Dendritic cell treated with granulocyte-macrophage colony-stimulating factor and Interleukin-4, amounts not matched to agents 40 ng/mL and 50 ng/mL, for 4 days (primary cell): ENCODE measurements at regions not wholly inside any gene's neighbourhood (a gene's known extent, or its start where the extent isn't known, plus 50 kb on each side); places are given as distances from the start of the nearest gene placed in this dataset.
A peak's percentile ranks its signal among the peaks of the same experiment; 100 is the strongest.

Source experiments
- H3K27ac Mint-ChIP-seq: one replicate; pipeline ENCODE4 v1.8.0; 2022; ENCODE audit warnings: mild to moderate bottlenecking, mixed read lengths
- H3K27me3 Mint-ChIP-seq: one replicate; pipeline ENCODE4 v1.8.0; 2022; ENCODE audit warnings: mild to moderate bottlenecking, mixed read lengths
- H3K36me3 Mint-ChIP-seq: one replicate; pipeline ENCODE4 v1.8.0; 2022; ENCODE audit warnings: low read depth, mixed read lengths
- H3K4me1 Mint-ChIP-seq: one replicate; pipeline ENCODE4 v1.8.0; 2022; ENCODE audit warnings: low read depth, mixed read lengths
- H3K4me3 Mint-ChIP-seq: one replicate; pipeline ENCODE4 v1.8.0; 2022; ENCODE audit warnings: mild to moderate bottlenecking, moderate library complexity, mixed read lengths
- H3K9me3 Mint-ChIP-seq: one replicate; pipeline ENCODE4 v1.8.0; 2022; ENCODE audit warnings: mixed read lengths
- intact Hi-C: fragments of 100-400 bp; cut with micrococcal nuclease; formaldehyde crosslinking; loops from one replicate; pipeline ENCODE4 v1.15.0; 2022

DNA sequence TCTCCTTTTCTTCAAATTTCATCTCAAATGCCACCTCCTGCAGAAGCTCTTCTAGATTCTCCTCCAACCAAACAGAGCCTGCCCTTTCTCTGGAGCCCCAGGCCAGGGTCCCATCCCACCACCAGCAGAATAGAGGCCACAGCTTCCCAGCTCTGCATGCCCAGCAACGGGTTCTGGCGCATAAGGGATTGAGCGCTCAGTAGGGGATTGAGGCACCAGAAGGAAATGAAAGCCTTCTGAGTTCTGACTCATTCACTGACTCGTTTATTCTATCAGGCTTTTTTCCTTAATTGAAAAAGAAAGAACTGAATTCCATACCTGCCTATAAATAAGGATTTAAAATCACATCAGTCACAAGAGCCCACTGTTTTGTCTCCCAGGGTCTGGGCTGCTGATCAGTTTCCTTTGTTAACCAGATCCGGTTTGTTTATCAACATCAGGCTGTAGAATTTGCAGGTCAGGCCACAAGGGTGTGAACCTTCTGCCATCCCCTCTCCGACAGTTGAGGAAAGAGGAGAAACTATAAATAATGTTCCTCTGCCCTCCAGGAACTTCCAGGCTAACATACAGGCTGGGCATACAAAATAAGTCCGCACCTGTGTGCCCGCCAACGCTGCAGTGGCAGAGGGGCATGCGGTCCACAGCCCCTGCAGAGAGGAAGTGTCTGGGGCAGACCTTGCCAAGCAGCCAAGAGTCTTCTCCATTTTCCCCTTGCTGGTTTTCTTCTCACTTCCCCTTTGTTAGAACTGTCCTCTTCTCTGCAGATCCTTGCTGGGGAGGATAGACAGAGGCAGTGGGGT lies 63.5 kb upstream of the PRDM11 start:
- Mint-ChIP-seq H3K9me3 (no peaks in the 10 kb centered on the region), H3K4me3 (no peak overlapping the region), H3K27me3 (peaks cover 6% of the 10 kb centered on the region), H3K36me3 (no peaks in the 10 kb centered on the region), H3K4me1 (peaks cover 64% of the 10 kb centered on the region), H3K27ac (peak overlapping the region; percentile 52)
- intact Hi-C loops, result loop anchor here (5.0 kb wide), 1 partner anchor 136 kb away; no protein-coding TSS in a partner anchor

DNA sequence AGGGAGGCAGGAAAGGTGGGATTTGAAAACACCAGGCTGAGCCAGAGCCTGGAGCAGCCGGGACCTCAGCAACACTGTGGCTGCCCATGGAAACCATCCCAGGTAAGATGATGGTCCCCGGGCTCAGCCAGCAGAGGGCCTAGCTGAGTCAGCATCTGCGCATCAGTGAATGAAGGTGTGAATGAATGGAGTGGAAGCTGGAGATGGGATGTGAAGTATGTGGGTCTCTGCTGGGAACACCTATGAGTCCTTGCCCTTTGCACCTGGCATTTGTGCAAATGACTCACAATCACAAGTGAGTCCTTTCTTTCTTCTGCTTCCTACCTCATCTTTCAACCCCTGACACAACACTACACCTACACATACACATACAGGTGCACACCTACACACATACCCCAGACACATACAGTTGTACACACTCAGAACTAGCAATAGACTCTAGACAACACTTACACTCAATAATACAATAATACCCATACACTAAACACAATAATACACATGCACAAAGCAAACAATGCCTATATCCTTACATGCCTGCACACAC lies 62.8 kb upstream of the PRDM11 start:
- no peaks in the 10 kb centered on the region for H3K9me3 Mint-ChIP-seq
- no peak overlapping the region for H3K4me3 Mint-ChIP-seq
- H3K27ac Mint-ChIP-seq, result peak overlapping the region; percentile 52
- intact Hi-C loops, result loop anchor here (5.0 kb wide), 1 partner anchor 136 kb away; no protein-coding TSS in a partner anchor
- H3K36me3 Mint-ChIP-seq, result no peaks in the 10 kb centered on the region
- H3K27me3 Mint-ChIP-seq, result peaks cover 6% of the 10 kb centered on the region
- peaks cover 59% of the 10 kb centered on the region for H3K4me1 Mint-ChIP-seq

GRCh38 chr11:45085646-45086501 lies 60.6 kb upstream of the PRDM11 start:
- Mint-ChIP-seq H3K4me1 (peaks cover 37% of the 10 kb centered on the region), H3K27ac (no peak overlapping the region), H3K36me3 (no peaks in the 10 kb centered on the region), H3K27me3 (peaks cover 9% of the 10 kb centered on the region), H3K4me3 (no peak overlapping the region), H3K9me3 (no peaks in the 10 kb centered on the region)
- intact Hi-C loops, result no loop called here

DNA sequence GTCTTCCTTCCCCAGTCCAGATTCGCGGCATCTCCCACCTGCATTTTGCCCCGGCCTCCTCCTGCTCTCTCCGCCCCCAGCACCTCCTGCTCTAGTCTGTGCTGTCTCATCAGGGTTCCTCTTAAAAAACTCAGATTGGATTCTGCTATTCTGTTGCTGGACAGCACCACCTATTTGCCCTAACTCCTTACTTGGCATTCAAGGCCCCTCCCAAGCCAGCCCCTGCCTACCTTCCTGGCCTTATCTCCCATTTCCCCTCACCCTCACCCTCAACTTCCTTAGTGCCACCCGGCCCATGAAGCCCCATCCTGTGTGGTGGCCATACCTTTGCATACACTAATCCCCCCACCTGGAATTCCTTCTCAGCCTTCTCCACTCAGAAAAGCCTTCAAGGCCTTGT lies 59.9 kb upstream of the PRDM11 start:
- intact Hi-C loops, result no loop called here
- no peak overlapping the region for H3K4me3 Mint-ChIP-seq
- peaks cover 33% of the 10 kb centered on the region for H3K4me1 Mint-ChIP-seq
- no peaks in the 10 kb centered on the region for H3K36me3 Mint-ChIP-seq
- no peaks in the 10 kb centered on the region for H3K9me3 Mint-ChIP-seq
- peaks cover 11% of the 10 kb centered on the region for H3K27me3 Mint-ChIP-seq
- no peak overlapping the region for H3K27ac Mint-ChIP-seq

- intact Hi-C loops, result no loop called here
- no peaks in the 10 kb centered on the region for H3K9me3 Mint-ChIP-seq
- H3K36me3 Mint-ChIP-seq, result no peaks in the 10 kb centered on the region
- H3K4me1 Mint-ChIP-seq, result peaks cover 35% of the 10 kb centered on the region
- H3K27ac Mint-ChIP-seq, result no peak overlapping the region
- H3K4me3 Mint-ChIP-seq, result no peak overlapping the region
- H3K27me3 Mint-ChIP-seq, result peaks cover 18% of the 10 kb centered on the region
Observed at GRCh38 chr11:45087086-45087899, 59.1 kb upstream of the PRDM11 start.

GRCh38 chr11:45087900-45088160 lies 58.6 kb upstream of the PRDM11 start:
- Mint-ChIP-seq H3K4me1 (peaks cover 31% of the 10 kb centered on the region), H3K9me3 (no peaks in the 10 kb centered on the region), H3K27me3 (peaks cover 20% of the 10 kb centered on the region), H3K36me3 (no peaks in the 10 kb centered on the region), H3K27ac (no peak overlapping the region), H3K4me3 (no peak overlapping the region)
- intact Hi-C loops, result no loop called here

GRCh38 chr11:45089251-45089650 lies 57.2 kb upstream of the PRDM11 start:
- H3K27me3 Mint-ChIP-seq, result peaks cover 33% of the 10 kb centered on the region
- peaks cover 32% of the 10 kb centered on the region for H3K4me1 Mint-ChIP-seq
- H3K4me3 Mint-ChIP-seq, result no peak overlapping the region
- intact Hi-C loops, result no loop called here
- no peak overlapping the region for H3K27ac Mint-ChIP-seq
- H3K36me3 Mint-ChIP-seq, result no peaks in the 10 kb centered on the region
- no peaks in the 10 kb centered on the region for H3K9me3 Mint-ChIP-seq

DNA sequence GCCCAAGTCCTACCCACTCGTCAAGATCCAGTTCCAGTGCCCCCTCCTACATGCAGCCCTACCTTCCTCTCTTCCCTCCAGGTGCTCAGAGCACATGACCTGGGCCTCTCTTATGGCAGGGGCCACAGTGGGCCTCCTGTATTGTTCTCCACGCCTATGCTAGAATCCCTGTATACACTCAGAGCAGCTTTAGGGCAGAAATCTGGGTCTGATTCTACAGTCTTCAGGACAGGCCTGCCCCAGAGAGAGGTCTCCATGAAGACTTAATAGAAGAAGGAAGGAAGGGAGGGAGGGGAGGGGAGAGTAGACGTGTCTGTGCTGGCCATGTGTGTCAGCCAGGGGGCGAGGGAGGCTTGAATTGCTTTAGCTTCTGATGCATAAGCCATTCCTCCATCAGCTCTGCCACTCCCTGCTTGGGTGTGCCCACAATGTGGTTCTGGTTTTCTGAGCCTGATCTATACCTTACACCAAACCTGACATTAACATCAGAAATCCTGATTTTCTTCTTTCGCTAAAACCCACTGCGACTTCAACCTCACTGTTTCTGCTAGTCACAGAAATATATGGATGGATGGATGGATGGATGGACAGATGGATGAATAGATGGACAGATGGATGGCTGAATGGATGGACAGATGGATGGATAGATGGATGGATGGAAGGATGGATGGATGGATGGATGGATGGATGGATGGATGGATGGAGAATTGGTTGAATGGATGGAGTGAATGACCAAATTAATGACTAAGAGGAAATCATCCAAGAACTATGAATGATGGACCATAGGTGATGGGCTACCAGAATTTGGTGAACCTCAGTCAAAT lies 56.6 kb upstream of the PRDM11 start:
- intact Hi-C loops, result no loop called here
- H3K36me3 Mint-ChIP-seq, result no peaks in the 10 kb centered on the region
- peaks cover 33% of the 10 kb centered on the region for H3K4me1 Mint-ChIP-seq
- H3K4me3 Mint-ChIP-seq, result no peak overlapping the region
- H3K9me3 Mint-ChIP-seq, result no peaks in the 10 kb centered on the region
- no peak overlapping the region for H3K27ac Mint-ChIP-seq
- peaks cover 34% of the 10 kb centered on the region for H3K27me3 Mint-ChIP-seq

GRCh38 chr11:45090607-45091006 lies 55.8 kb upstream of the PRDM11 start:
- intact Hi-C loops, result no loop called here

DNA sequence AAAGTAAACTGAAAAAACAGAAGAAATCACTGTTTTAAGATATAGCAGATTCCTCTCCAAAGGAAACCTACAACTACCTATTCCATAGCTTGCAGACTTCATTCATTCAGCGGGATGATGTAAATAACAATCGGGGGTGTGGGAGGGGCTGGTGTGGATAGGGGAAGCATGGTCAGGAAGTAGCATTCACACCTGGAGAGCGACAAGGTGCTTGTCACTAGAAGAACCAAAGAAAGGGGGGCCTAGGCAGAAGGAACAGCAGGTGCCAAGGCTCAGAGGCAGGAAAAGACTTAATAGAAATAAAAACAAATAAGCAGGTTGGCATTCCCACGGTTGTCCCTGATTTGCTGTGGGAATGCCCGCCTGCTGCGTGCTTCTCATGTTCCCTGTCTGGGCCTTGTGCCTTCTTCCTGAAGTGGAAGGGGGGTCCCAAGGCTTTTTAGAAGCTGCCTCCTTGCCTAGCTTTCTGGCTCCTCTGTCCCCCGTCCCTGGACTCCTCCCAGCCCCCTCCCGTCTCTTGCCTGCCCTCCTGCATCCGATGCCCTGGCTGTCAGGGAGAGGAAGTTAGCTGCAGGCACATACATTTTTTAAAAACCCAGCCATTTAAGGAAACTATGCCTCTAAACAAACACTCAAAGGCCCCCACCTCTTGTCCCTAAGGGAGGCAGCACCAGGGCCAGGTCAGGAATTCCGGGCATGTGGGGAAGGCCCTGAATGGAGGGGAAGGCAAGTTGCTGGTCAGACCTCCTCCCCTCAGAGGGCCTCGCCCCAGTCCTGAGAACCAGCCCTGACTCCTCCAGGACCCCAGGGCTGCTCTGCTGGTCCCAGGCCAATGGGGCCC lies 54.7 kb upstream of the PRDM11 start:
- no peak overlapping the region for H3K4me3 Mint-ChIP-seq

More at GRCh38 chr11:45090607-45091006, 55.8 kb upstream of the PRDM11 start:
- Mint-ChIP-seq H3K27ac (no peak overlapping the region), H3K4me1 (peaks cover 33% of the 10 kb centered on the region), H3K9me3 (no peaks in the 10 kb centered on the region), H3K27me3 (peaks cover 38% of the 10 kb centered on the region), H3K4me3 (no peak overlapping the region), H3K36me3 (no peaks in the 10 kb centered on the region)

GRCh38 chr11:45092404-45092785 lies 54.0 kb upstream of the PRDM11 start:
- Mint-ChIP-seq H3K27ac (no peak overlapping the region), H3K27me3 (peaks cover 37% of the 10 kb centered on the region), H3K36me3 (no peaks in the 10 kb centered on the region), H3K4me1 (peaks cover 23% of the 10 kb centered on the region), H3K9me3 (no peaks in the 10 kb centered on the region), H3K4me3 (no peak overlapping the region)
- intact Hi-C loops, result no loop called here

More for the DNA sequence above, 54.7 kb upstream of the PRDM11 start:
- Mint-ChIP-seq H3K36me3 (no peaks in the 10 kb centered on the region), H3K27me3 (peaks cover 37% of the 10 kb centered on the region), H3K4me1 (peaks cover 23% of the 10 kb centered on the region), H3K27ac (no peak overlapping the region), H3K9me3 (no peaks in the 10 kb centered on the region)
- intact Hi-C loops, result no loop called here

DNA sequence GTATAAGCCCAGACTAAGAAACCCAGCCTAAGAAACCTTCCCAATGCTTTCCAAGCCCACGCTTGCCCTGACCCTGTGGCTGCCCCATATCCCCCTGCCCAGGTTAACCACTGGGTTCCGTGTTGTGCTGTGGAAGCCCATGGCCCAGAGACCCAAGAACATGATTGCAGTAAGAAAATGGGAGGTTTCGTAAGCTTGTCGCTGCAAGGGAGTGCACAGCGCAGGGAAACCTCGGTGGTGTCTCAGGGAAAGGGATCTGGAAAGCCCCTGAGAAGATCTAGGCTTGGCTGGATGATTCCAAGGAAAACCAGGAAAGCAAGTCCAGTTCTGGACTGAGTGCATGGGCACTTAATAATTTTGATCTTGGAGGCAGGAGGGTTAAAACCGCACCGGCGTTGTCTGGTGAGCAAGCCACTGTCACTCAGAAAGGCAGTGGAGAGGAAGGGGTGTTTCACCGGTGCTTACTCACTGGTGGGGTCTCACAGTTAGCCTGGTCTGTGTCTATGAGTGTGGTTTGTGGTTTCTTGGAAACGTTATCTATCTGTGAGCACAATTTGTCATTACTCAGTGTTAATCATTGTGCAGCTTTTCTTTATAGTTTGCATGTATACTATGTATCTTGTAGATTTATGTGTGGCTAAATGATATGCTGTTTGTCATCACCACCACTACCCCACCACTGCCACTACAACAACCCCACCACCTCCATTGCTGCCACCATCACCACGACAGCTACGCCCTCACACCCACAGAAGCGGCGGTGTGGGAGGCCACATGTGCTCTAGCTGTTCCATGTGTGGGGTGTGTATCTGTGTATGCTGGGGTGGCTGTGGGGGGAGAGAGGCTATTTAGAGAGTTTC lies 53.3 kb upstream of the PRDM11 start:
- no peaks in the 10 kb centered on the region for H3K36me3 Mint-ChIP-seq
- no peak overlapping the region for H3K27ac Mint-ChIP-seq
- intact Hi-C loops, result no loop called here
- H3K27me3 Mint-ChIP-seq, result peaks cover 41% of the 10 kb centered on the region
- H3K4me3 Mint-ChIP-seq, result no peak overlapping the region
- H3K4me1 Mint-ChIP-seq, result peaks cover 23% of the 10 kb centered on the region
- H3K9me3 Mint-ChIP-seq, result no peaks in the 10 kb centered on the region
